Suprapubic skin (tissue), 4 donors: ENCODE measurements at regions not wholly inside any gene's neighbourhood (a gene's known extent, or its start where the extent isn't known, plus 50 kb on each side); places are given as distances from the start of the nearest gene placed in this dataset.
"Not testable (repeated sequence)": the region's sequence is repeated elsewhere in the genome, so short reads cannot be mapped to it uniquely, and the experiment has no call there.

Experiments
- EP300 ChIP-seq: sonication (generic); formaldehyde crosslinking; IDR thresholded peaks from one replicate; pipeline ENCODE4 v1.6.1; 2017; ENCODE audit warnings: antibody characterized with exemption
- POLR2A ChIP-seq, 2 donors: fragments of 450-650 bp; IDR thresholded peaks; one replicate each; pipeline ENCODE4 v1.6.1; 2017; ENCODE audit warnings: antibody characterized with exemption in 2 of 2, mild to moderate bottlenecking in 2 of 2, moderate library complexity in 2 of 2
- POLR2AphosphoS5 ChIP-seq, 3 donors: sonication (generic); formaldehyde crosslinking; IDR thresholded peaks; one replicate each; pipeline ENCODE4 v1.6.1; 2017; ENCODE audit warnings: antibody characterized with exemption in 3 of 3
- TF ChIP-seq, protein P1 (sequence below), 2 donors: fragments of 200-600 bp in 1 of 2; fragments of 450-650 bp in 1 of 2; sonication (generic) in 1 of 2; IDR thresholded peaks; one replicate each; pipeline ENCODE4 v1.5.1; 2016 to 2019; ENCODE audit warnings: antibody characterized with exemption in 2 of 2, mild to moderate bottlenecking in 1 of 2, moderate library complexity in 1 of 2

DNA sequence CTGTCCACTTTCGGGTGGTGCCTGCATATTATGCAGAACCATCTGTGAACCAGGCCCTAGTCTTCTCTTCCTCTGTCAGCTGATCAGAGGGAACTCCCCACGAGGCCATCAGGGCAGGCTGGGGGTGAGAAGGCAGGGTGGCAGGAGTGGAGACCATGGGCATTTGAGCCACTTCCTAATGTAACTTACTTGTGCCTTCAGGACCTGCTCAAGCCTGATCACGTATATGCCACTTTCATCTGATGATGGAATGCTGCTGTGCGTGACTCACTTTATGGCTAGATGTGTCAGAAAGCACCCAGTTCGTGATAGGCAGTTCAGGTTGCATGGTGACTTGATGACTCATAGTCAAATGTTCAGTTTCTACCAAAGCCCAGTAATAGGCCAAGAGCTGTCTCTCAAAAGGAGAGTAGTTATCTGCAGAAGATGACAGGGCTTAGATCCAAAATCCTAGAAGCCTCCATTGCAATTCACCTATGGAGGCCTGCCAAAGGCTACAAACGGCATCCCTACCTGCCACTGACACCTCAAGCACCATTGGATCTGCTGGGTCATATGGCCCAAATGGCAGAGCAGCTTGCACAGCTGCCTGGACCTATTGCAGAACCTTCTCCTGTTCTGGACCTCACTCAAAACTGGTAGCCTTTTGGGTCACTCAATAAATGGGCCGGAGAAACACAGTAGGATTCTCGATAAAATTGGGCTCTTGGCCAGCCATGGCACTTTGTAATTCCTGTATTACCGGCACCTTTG is 197.7 kb upstream of the PROK2 start:
- TF ChIP-seq, protein P1, sequence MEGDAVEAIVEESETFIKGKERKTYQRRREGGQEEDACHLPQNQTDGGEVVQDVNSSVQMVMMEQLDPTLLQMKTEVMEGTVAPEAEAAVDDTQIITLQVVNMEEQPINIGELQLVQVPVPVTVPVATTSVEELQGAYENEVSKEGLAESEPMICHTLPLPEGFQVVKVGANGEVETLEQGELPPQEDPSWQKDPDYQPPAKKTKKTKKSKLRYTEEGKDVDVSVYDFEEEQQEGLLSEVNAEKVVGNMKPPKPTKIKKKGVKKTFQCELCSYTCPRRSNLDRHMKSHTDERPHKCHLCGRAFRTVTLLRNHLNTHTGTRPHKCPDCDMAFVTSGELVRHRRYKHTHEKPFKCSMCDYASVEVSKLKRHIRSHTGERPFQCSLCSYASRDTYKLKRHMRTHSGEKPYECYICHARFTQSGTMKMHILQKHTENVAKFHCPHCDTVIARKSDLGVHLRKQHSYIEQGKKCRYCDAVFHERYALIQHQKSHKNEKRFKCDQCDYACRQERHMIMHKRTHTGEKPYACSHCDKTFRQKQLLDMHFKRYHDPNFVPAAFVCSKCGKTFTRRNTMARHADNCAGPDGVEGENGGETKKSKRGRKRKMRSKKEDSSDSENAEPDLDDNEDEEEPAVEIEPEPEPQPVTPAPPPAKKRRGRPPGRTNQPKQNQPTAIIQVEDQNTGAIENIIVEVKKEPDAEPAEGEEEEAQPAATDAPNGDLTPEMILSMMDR (IDR thresholded peaks at IDR 0.05), result not testable (repeated sequence)
- TF ChIP-seq POLR2A (IDR thresholded peaks at IDR 0.05); EP300; POLR2AphosphoS5 (IDR thresholded peaks at IDR 0.05): not testable (repeated sequence)
